SK-N-MC (cell line): ENCODE measurements at regions not wholly inside any gene's neighbourhood (a gene's known extent, or its start where the extent isn't known, plus 50 kb on each side); places are given as distances from the start of the nearest gene placed in this dataset.

Experiments
- EZH2 ChIP-seq: fragments of 200-600 bp; sonication (generic); IDR thresholded peaks from one replicate; pipeline ENCODE4 v1.6.1; 2017; ENCODE audit warnings: antibody characterized with exemption
- FOXP2 ChIP-seq: optimal IDR thresholded peaks from 2 replicates; pipeline ENCODE3; 2011; ENCODE audit warnings: mild to moderate bottlenecking, moderate library complexity; ENCODE audit not compliant: insufficient read depth; ENCODE audit errors: extremely low read length, control extremely low read depth
- POLR2AphosphoS5 ChIP-seq: IDR thresholded peaks from 2 replicates; pipeline ENCODE4 v1.6.1; 2012; ENCODE audit warnings: mild to moderate bottlenecking, low read depth, low read length, borderline replicate concordance

GRCh38 chr14:94677213-94677612 is 65.0 kb downstream of the SERPINA3 start:
- TF ChIP-seq POLR2AphosphoS5: no peak
- no peak for TF ChIP-seq EZH2
- no peak for TF ChIP-seq FOXP2
